ENCODE measurements at regions not wholly inside any gene's neighbourhood (a gene's known extent, or its start where the extent isn't known, plus 50 kb on each side); places are given as distances from the start of the nearest gene placed in this dataset.
"Not testable (repeated sequence)": the region's sequence is repeated elsewhere in the genome, so short reads cannot be mapped to it uniquely, and the experiment has no call there.

GRCh38 chr3:163384383-163384782, 1693.9 kb downstream of the SI start:
- Histone ChIP-seq H3K36me3 (no peaks in the 10 kb centered on the region), H3K4me3 (ENCODE audit: low read depth, low read length) (no peak overlapping the region), H3K9me3 (no peaks in the 10 kb centered on the region), H3K27me3 (no peaks in the 10 kb centered on the region), H3K4me1 (no peaks in the 10 kb centered on the region)
- no peak for DNase-seq
- no peak for TF ChIP-seq CTCF (IDR thresholded peaks at IDR 0.05; ENCODE audit: low read depth, low read length)

- TF ChIP-seq CTCF (IDR thresholded peaks at IDR 0.05; ENCODE audit: low read depth, low read length), result no peak
Measured at GRCh38 chr3:163382183-163382582, 1696.1 kb downstream of the SI start.

GRCh38 chr3:163368168-163368567, 1710.1 kb downstream of the SI start:
- H3K36me3 ChIP-seq, result no peaks in the 10 kb centered on the region
- DNase-seq, result no peak
- TF ChIP-seq CTCF (IDR thresholded peaks at IDR 0.05; ENCODE audit: low read depth, low read length), result no peak

More at GRCh38 chr3:163382183-163382582, 1696.1 kb downstream of the SI start:
- no peaks in the 10 kb centered on the region for H3K27me3 ChIP-seq
- no peaks in the 10 kb centered on the region for H3K9me3 ChIP-seq
- no peaks in the 10 kb centered on the region for H3K36me3 ChIP-seq
- no peak overlapping the region for H3K4me3 ChIP-seq (ENCODE audit: low read depth, low read length)
- no peak for DNase-seq
- H3K4me1 ChIP-seq, result peaks cover 5% of the 10 kb centered on the region

GRCh38 chr3:163364717-163365116, 1713.6 kb downstream of the SI start:
- Histone ChIP-seq H3K4me1 (no peaks in the 10 kb centered on the region), H3K27me3 (no peaks in the 10 kb centered on the region), H3K4me3 (ENCODE audit: low read depth, low read length) (no peak overlapping the region), H3K9me3 (no peaks in the 10 kb centered on the region), H3K36me3 (no peaks in the 10 kb centered on the region)
- no peak for TF ChIP-seq CTCF (IDR thresholded peaks at IDR 0.05; ENCODE audit: low read depth, low read length)
- no peak for DNase-seq

More at GRCh38 chr3:163368168-163368567, 1710.1 kb downstream of the SI start:
- no peak overlapping the region for H3K4me3 ChIP-seq (ENCODE audit: low read depth, low read length)
- no peaks in the 10 kb centered on the region for H3K4me1 ChIP-seq
- H3K9me3 ChIP-seq, result no peaks in the 10 kb centered on the region
- no peaks in the 10 kb centered on the region for H3K27me3 ChIP-seq

GRCh38 chr3:163362151-163362550, 1716.1 kb downstream of the SI start:
- H3K4me3 ChIP-seq (ENCODE audit: low read depth, low read length), result peak overlapping the region; percentile 42
- H3K9me3 ChIP-seq, result no peaks in the 10 kb centered on the region
- no peaks in the 10 kb centered on the region for H3K27me3 ChIP-seq
- peak; percentile 45 for DNase-seq
- no peaks in the 10 kb centered on the region for H3K36me3 ChIP-seq
- H3K4me1 ChIP-seq, result no peaks in the 10 kb centered on the region
- TF ChIP-seq CTCF (IDR thresholded peaks at IDR 0.05; ENCODE audit: low read depth, low read length), result no peak

- not testable (repeated sequence) for H3K27me3 ChIP-seq
- peak; percentile 72 for DNase-seq
Measured at GRCh38 chr3:163361357-163361878, 1716.9 kb downstream of the SI start.

GRCh38 chr3:163347944-163348343, 1730.4 kb downstream of the SI start:
- no peak for DNase-seq
- Histone ChIP-seq H3K27me3 (no peaks in the 10 kb centered on the region), H3K4me3 (ENCODE audit: low read depth, low read length) (no peak overlapping the region), H3K4me1 (no peaks in the 10 kb centered on the region), H3K36me3 (no peaks in the 10 kb centered on the region), H3K9me3 (no peaks in the 10 kb centered on the region)
- no peak for TF ChIP-seq CTCF (IDR thresholded peaks at IDR 0.05; ENCODE audit: low read depth, low read length)

More at GRCh38 chr3:163361357-163361878, 1716.9 kb downstream of the SI start:
- peak overlapping the region; percentile 42 for H3K4me3 ChIP-seq (ENCODE audit: low read depth, low read length)
- not testable (repeated sequence) for H3K9me3 ChIP-seq, H3K36me3 ChIP-seq, H3K4me1 ChIP-seq

Data from BE2C (cell line).